ENCODE measurements at regions not wholly inside any gene's neighbourhood (a gene's known extent, or its start where the extent isn't known, plus 50 kb on each side); places are given as distances from the start of the nearest gene placed in this dataset.

DNA sequence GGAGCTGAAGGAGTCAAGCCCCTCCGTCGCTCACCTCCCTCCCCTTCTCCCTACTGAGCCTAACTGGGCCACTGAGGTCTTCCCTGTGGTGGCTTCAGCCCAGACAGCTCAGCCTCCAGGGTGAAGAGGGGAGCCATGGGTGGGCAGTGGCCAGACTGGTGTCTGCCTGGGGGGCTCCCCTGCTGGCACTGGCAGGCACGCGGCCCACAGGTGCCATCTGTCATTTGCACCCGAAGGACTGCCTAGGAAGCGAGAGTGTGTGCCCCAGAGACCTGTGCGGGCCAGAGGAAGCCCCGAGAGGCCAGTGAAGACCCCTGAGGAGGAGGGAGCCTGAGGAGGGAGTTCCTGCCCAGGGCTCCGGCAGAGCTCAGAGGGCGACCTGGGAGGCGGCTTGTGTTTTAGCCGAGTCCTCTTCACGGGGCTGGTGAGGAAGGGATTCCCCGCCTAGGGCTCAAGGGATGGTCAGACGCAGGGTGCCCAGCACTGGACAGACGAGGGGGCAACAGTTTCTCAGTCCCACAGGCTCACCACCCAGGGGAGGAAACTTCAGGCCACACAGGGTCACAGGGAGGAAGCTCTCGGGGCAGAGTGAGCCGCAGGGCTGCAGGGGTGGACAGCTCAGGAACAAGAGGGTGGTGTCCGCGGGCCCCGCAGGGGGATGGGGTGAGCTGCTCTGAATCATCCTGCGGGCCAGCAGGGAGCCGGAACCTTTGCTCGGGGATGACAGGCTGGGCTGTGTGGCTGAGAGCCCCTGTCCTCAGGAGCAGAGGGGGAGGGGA lies 76.2 kb upstream of the PPP2R2D start:
- TF ChIP-seq, protein P1, sequence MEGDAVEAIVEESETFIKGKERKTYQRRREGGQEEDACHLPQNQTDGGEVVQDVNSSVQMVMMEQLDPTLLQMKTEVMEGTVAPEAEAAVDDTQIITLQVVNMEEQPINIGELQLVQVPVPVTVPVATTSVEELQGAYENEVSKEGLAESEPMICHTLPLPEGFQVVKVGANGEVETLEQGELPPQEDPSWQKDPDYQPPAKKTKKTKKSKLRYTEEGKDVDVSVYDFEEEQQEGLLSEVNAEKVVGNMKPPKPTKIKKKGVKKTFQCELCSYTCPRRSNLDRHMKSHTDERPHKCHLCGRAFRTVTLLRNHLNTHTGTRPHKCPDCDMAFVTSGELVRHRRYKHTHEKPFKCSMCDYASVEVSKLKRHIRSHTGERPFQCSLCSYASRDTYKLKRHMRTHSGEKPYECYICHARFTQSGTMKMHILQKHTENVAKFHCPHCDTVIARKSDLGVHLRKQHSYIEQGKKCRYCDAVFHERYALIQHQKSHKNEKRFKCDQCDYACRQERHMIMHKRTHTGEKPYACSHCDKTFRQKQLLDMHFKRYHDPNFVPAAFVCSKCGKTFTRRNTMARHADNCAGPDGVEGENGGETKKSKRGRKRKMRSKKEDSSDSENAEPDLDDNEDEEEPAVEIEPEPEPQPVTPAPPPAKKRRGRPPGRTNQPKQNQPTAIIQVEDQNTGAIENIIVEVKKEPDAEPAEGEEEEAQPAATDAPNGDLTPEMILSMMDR (IDR thresholded peaks at IDR 0.05) = no peak
- TF ChIP-seq POLR2A (IDR thresholded peaks at IDR 0.05) (no peak), EP300 (IDR thresholded peaks at IDR 0.05) (no peak)
